Activated naive CD4-positive, alpha-beta T cell treated with anti-CD3 and anti-CD28 coated beads, Interleukin-2, amount 10 ng/mL, durations not matched to agents 7 days and 5 days (primary cell): ENCODE measurements at regions not wholly inside any gene's neighbourhood (a gene's known extent, or its start where the extent isn't known, plus 50 kb on each side); places are given as distances from the start of the nearest gene placed in this dataset.

Source experiments
- CTCF ChIA-PET: fragments of 350-600 bp; sonication (Branson Sonifier 250); formaldehyde crosslinking; loops from one replicate; lab custom pipeline; 2021; ENCODE audit warnings: antibody characterized with exemption; lab: Charles Lee
- DNase-seq: peaks from one replicate; pipeline ENCODE4 v3.0.0-alpha.2; 2020
- H3K27ac Mint-ChIP-seq: one replicate; pipeline ENCODE4 v1.8.0; 2021; ENCODE audit warnings: mild to moderate bottlenecking, moderate library complexity, mixed read lengths
- H3K27me3 Mint-ChIP-seq: one replicate; pipeline ENCODE4 v1.8.0; 2021; ENCODE audit warnings: mild to moderate bottlenecking, mixed read lengths
- H3K36me3 Mint-ChIP-seq: one replicate; pipeline ENCODE4 v1.8.0; 2021; ENCODE audit warnings: mixed read lengths
- H3K4me1 Mint-ChIP-seq: one replicate; pipeline ENCODE4 v1.8.0; 2021; ENCODE audit warnings: mixed read lengths
- H3K4me3 Mint-ChIP-seq: one replicate; pipeline ENCODE4 v1.8.0; 2021; ENCODE audit warnings: mild to moderate bottlenecking, moderate library complexity, mixed read lengths
- H3K9me3 Mint-ChIP-seq: one replicate; pipeline ENCODE4 v1.8.0; 2021; ENCODE audit warnings: mixed read lengths

DNA sequence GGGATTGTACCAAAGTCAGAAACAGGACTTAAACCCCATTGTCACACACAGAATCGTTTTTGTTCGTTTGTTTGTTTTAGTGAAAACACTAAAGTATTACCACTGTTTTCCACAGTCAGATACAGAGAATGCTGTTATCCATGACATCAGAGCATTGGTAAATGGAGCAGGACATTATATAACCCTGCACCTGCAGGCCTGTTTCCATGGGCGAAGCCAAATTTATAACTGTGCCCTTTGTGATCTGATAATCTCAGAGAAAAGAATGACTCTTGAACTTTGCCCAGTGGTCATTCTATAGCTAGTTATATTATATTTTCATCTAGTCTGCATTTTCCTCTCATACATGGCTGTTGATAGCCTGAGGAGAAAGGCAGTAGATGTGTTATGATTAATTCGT, 217.6 kb downstream of the TMEM182 start:
- Mint-ChIP-seq H3K27ac (no peak overlapping the region), H3K9me3 (no peaks in the 10 kb centered on the region), H3K4me1 (no peaks in the 10 kb centered on the region), H3K4me3 (no peak overlapping the region), H3K27me3 (no peaks in the 10 kb centered on the region), H3K36me3 (no peaks in the 10 kb centered on the region)
- DNase-seq, result no peak
- CTCF ChIA-PET, result no interaction called here

GRCh38 chr2:102983786-102984185, 222.0 kb downstream of the TMEM182 start:
- no peaks in the 10 kb centered on the region for H3K27me3 Mint-ChIP-seq
- H3K4me3 Mint-ChIP-seq, result no peak overlapping the region
- DNase-seq, result no peak
- H3K27ac Mint-ChIP-seq, result no peak overlapping the region
- no peaks in the 10 kb centered on the region for H3K9me3 Mint-ChIP-seq
- CTCF ChIA-PET, result no interaction called here
- no peaks in the 10 kb centered on the region for H3K4me1 Mint-ChIP-seq
- no peaks in the 10 kb centered on the region for H3K36me3 Mint-ChIP-seq

GRCh38 chr2:102986826-102987490, 225.1 kb downstream of the TMEM182 start:
- H3K27me3 Mint-ChIP-seq, result no peaks in the 10 kb centered on the region
- H3K4me3 Mint-ChIP-seq, result no peak overlapping the region
- CTCF ChIA-PET, result no interaction called here

GRCh38 chr2:102992607-102993006, 230.8 kb downstream of the TMEM182 start:
- no peaks in the 10 kb centered on the region for H3K36me3 Mint-ChIP-seq
- no peaks in the 10 kb centered on the region for H3K4me1 Mint-ChIP-seq
- H3K27ac Mint-ChIP-seq, result no peak overlapping the region
- no peaks in the 10 kb centered on the region for H3K9me3 Mint-ChIP-seq
- no peaks in the 10 kb centered on the region for H3K27me3 Mint-ChIP-seq
- CTCF ChIA-PET, result no interaction called here
- no peak overlapping the region for H3K4me3 Mint-ChIP-seq
- no peak for DNase-seq

More at GRCh38 chr2:102986826-102987490, 225.1 kb downstream of the TMEM182 start:
- Mint-ChIP-seq H3K27ac (no peak overlapping the region), H3K4me1 (no peaks in the 10 kb centered on the region), H3K36me3 (no peaks in the 10 kb centered on the region), H3K9me3 (no peaks in the 10 kb centered on the region)
- DNase-seq, result no peak

GRCh38 chr2:102999958-103000357, 238.1 kb downstream of the TMEM182 start:
- CTCF ChIA-PET, result no interaction called here
- Mint-ChIP-seq H3K27me3 (no peaks in the 10 kb centered on the region), H3K36me3 (no peaks in the 10 kb centered on the region), H3K4me3 (no peak overlapping the region), H3K4me1 (no peaks in the 10 kb centered on the region), H3K27ac (no peak overlapping the region), H3K9me3 (no peaks in the 10 kb centered on the region)
- no peak for DNase-seq

DNA sequence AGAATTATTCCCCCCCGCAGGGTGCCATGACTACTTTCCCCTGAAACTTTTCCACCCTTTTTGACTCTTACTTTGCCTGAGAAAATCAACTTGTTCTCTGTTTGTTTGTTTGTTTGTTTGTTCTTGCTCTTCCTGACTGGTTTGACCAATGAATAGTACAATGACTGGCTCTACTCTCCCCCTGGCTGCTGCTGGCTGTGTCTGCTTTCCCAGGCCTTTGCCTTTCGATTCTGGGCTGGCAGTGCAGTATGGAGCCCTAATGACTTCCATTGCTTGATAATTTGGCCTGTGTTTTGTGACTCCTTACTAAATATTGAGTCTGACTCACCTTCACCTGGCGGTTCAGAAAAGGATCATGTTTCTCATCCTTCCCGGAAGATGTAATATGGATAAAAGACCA, 241.1 kb downstream of the TMEM182 start:
- H3K27me3 Mint-ChIP-seq, result no peaks in the 10 kb centered on the region
- no peaks in the 10 kb centered on the region for H3K4me1 Mint-ChIP-seq
- no peak for DNase-seq
- no peaks in the 10 kb centered on the region for H3K9me3 Mint-ChIP-seq
- no peaks in the 10 kb centered on the region for H3K36me3 Mint-ChIP-seq
- H3K4me3 Mint-ChIP-seq, result no peak overlapping the region
- no peak overlapping the region for H3K27ac Mint-ChIP-seq
- CTCF ChIA-PET, result no interaction called here

GRCh38 chr2:103003750-103004260, 242.0 kb downstream of the TMEM182 start:
- CTCF ChIA-PET, result no interaction called here
- no peaks in the 10 kb centered on the region for H3K36me3 Mint-ChIP-seq
- H3K9me3 Mint-ChIP-seq, result no peaks in the 10 kb centered on the region
- no peak overlapping the region for H3K4me3 Mint-ChIP-seq
- H3K4me1 Mint-ChIP-seq, result no peaks in the 10 kb centered on the region
- no peaks in the 10 kb centered on the region for H3K27me3 Mint-ChIP-seq
- H3K27ac Mint-ChIP-seq, result no peak overlapping the region
- DNase-seq, result no peak

DNA sequence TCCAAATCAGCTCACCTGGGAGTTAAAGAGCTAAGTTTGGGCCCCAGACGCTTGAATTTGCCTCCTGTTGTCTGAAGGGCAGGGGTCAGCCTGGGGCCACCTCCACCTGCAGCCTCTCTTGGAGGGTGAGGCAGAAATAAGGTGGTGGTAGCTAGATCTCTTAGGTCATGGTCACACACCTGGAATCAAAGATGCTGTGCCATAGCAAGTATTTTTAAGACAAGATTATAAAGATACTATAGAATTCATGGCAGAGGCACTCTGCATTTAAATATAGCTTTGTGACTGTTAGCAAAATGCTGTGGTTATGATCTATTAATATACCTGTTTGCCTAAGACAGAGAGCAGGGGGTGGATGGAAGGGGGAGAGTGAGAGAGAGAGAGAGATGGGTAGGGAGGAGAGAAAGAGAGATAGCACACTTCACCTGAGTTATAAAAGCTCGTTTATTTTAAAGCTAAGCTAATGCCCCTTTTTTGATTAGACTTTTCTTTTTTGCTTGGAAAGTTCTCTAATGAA, 242.7 kb downstream of the TMEM182 start:
- no peaks in the 10 kb centered on the region for H3K4me1 Mint-ChIP-seq
- no peak overlapping the region for H3K27ac Mint-ChIP-seq
- no peak for DNase-seq
- no peaks in the 10 kb centered on the region for H3K27me3 Mint-ChIP-seq
- H3K36me3 Mint-ChIP-seq, result no peaks in the 10 kb centered on the region
- CTCF ChIA-PET, result no interaction called here
- H3K9me3 Mint-ChIP-seq, result no peaks in the 10 kb centered on the region
- no peak overlapping the region for H3K4me3 Mint-ChIP-seq

DNA sequence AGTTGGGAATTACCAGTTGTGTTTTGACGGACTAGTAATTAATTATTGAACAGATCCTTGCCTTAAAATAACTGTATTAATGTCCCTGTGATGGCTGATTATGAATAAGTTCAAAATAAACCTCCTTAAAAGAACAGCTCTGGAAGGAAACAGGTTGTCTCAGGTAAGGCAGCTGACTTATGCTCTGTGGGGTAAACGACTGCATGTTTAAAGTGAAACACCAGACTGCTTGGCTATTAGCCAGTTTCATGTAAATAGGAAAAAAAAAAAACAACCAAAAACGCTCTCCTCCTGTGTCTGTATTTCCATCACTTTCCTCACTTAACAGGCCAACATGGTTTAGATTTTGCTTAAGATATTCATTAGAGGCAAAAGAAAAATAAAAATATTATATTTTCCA, 243.6 kb downstream of the TMEM182 start:
- no peak for DNase-seq
- no peaks in the 10 kb centered on the region for H3K36me3 Mint-ChIP-seq
- H3K9me3 Mint-ChIP-seq, result no peaks in the 10 kb centered on the region
- CTCF ChIA-PET, result no interaction called here
- H3K27ac Mint-ChIP-seq, result no peak overlapping the region
- no peak overlapping the region for H3K4me3 Mint-ChIP-seq
- no peaks in the 10 kb centered on the region for H3K4me1 Mint-ChIP-seq
- H3K27me3 Mint-ChIP-seq, result no peaks in the 10 kb centered on the region

DNA sequence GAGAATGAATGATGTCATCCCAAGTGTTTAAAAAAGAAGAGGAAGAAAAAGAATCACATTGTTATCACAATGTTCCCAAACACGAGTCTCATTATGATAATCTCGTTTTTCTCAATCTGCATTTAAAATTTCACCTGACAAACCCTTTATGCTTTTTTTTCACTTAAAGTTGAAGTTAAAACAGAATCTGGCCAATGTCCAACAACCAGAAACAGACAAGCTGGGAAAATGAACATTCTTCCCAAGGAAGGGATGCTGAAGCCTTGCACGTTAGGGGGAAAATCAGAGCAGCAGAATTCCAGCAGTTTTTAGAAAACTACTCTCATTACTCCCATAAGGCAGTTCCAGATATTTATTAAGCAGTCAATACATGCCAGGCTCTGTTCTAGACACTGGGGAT, 245.3 kb downstream of the TMEM182 start:
- no peak overlapping the region for H3K4me3 Mint-ChIP-seq
- CTCF ChIA-PET, result no interaction called here
- no peak for DNase-seq
- H3K9me3 Mint-ChIP-seq, result no peaks in the 10 kb centered on the region
- no peaks in the 10 kb centered on the region for H3K36me3 Mint-ChIP-seq
- no peaks in the 10 kb centered on the region for H3K4me1 Mint-ChIP-seq
- no peaks in the 10 kb centered on the region for H3K27me3 Mint-ChIP-seq
- H3K27ac Mint-ChIP-seq, result no peak overlapping the region

DNA sequence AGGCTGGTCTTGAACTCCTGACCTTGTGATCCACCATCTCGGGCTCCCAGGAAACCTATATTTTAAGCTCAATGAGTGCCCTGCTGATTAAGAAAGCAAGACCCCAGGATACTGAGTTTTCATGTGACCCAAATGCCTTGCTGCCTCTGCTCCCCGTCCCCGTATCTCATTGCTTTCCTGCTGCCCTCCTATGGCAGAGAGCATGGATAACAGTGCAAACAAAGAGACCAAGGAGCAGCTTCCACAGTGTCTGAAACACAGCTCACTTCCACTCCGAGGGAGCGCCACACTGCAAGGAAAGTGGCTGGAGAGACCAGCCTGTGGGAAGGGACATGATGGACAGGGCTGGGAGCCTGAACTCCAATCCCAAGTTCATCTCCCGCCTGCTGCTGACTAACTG, 246.8 kb downstream of the TMEM182 start:
- no peaks in the 10 kb centered on the region for H3K4me1 Mint-ChIP-seq
- no peak overlapping the region for H3K27ac Mint-ChIP-seq
- CTCF ChIA-PET, result no interaction called here
- DNase-seq, result no peak
- H3K9me3 Mint-ChIP-seq, result no peaks in the 10 kb centered on the region
- H3K27me3 Mint-ChIP-seq, result no peaks in the 10 kb centered on the region
- no peaks in the 10 kb centered on the region for H3K36me3 Mint-ChIP-seq
- no peak overlapping the region for H3K4me3 Mint-ChIP-seq

- Mint-ChIP-seq H3K36me3 (no peaks in the 10 kb centered on the region), H3K4me1 (no peaks in the 10 kb centered on the region), H3K27me3 (no peaks in the 10 kb centered on the region), H3K27ac (no peak overlapping the region), H3K4me3 (no peak overlapping the region), H3K9me3 (no peaks in the 10 kb centered on the region)
- CTCF ChIA-PET, result interaction anchor here (0.6 kb wide), 1 partner anchor 345 kb away, joined by 3 read pairs; no protein-coding TSS in a partner anchor
- no peak for DNase-seq
Measured at GRCh38 chr2:103009871-103010270, 248.0 kb downstream of the TMEM182 start.

DNA sequence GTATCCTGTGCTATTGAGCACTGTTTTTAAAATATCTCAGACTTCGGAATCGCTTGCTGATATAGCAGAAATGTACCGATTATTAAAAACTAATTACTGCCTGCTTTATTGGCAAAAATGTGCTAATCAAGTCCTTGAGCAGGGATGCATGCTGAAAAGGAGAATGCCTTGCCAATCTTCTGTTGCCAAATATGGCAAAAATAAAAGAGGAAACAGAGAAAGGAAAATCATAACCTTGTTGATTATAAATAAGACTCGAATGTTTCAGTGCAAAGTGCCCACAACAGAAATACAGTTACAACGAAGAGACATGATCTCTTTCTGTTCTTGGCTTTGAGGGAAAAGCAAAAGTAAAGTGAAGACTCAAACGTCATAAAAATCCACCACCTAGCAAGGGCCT, 248.5 kb downstream of the TMEM182 start:
- Mint-ChIP-seq H3K4me3 (no peak overlapping the region), H3K36me3 (no peaks in the 10 kb centered on the region), H3K27me3 (no peaks in the 10 kb centered on the region), H3K4me1 (no peaks in the 10 kb centered on the region), H3K9me3 (no peaks in the 10 kb centered on the region), H3K27ac (no peak overlapping the region)
- CTCF ChIA-PET, result no interaction called here
- no peak for DNase-seq

DNA sequence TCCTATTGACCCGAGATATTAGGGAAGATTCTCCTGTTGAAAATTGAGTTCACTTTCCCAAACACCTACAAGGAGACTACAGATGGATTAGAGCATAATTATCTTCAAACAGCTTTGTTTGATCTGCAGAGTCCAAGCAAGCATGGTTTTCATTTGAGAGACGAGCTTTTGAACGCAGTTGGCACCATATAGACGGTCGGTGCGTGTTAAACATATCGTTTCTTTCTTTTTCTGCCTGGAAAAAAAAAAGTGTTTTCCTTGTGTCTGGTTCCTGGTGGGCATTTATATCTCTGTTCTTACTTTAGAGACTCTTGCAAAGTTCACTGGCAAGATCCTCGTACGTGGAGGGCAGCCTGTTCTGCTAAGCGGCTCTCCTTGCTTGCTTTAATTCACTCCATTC, 248.9 kb downstream of the TMEM182 start:
- no peaks in the 10 kb centered on the region for H3K4me1 Mint-ChIP-seq
- no peak for DNase-seq
- H3K36me3 Mint-ChIP-seq, result no peaks in the 10 kb centered on the region
- H3K4me3 Mint-ChIP-seq, result no peak overlapping the region
- H3K9me3 Mint-ChIP-seq, result no peaks in the 10 kb centered on the region
- CTCF ChIA-PET, result no interaction called here
- H3K27me3 Mint-ChIP-seq, result no peaks in the 10 kb centered on the region
- H3K27ac Mint-ChIP-seq, result no peak overlapping the region

- no peak overlapping the region for H3K27ac Mint-ChIP-seq
- no peak for DNase-seq
- no peaks in the 10 kb centered on the region for H3K27me3 Mint-ChIP-seq
- H3K9me3 Mint-ChIP-seq, result no peaks in the 10 kb centered on the region
- no peaks in the 10 kb centered on the region for H3K4me1 Mint-ChIP-seq
- CTCF ChIA-PET, result no interaction called here
- no peaks in the 10 kb centered on the region for H3K36me3 Mint-ChIP-seq
- H3K4me3 Mint-ChIP-seq, result no peak overlapping the region
Measured at GRCh38 chr2:103012590-103012989, 250.8 kb downstream of the TMEM182 start.
